ENCODE measurements at regions not wholly inside any gene's neighbourhood (a gene's known extent, or its start where the extent isn't known, plus 50 kb on each side); places are given as distances from the start of the nearest gene placed in this dataset.

- Histone ChIP-seq H3K9ac (ENCODE audit: low read depth, low read length) (no peak overlapping the region), H3K4me2 (ENCODE audit: low read length) (no peak overlapping the region), H3K9me3 (replicated peaks; ENCODE audit: low read length) (no peaks in the 10 kb centered on the region), H3K4me1 (ENCODE audit: control insufficient read depth, insufficient read depth, low read length) (no peaks in the 10 kb centered on the region), H3K27me3 (ENCODE audit: control insufficient read depth, insufficient read depth, low read length) (no peaks in the 10 kb centered on the region), H3K36me3 (ENCODE audit: insufficient read depth, low read length) (no peaks in the 10 kb centered on the region), H3K4me3 (ENCODE audit: low read length) (no peak overlapping the region)
These were observed 361.0 kb upstream of the SEMA6D start for GRCh38 chr15:47356297-47356696.

GRCh38 chr15:47358876-47359275, 358.4 kb upstream of the SEMA6D start:
- Histone ChIP-seq H3K4me3 (ENCODE audit: low read length) (no peak overlapping the region), H3K27me3 (ENCODE audit: control insufficient read depth, insufficient read depth, low read length) (no peaks in the 10 kb centered on the region), H3K9me3 (replicated peaks; ENCODE audit: low read length) (no peaks in the 10 kb centered on the region), H3K9ac (ENCODE audit: low read depth, low read length) (no peak overlapping the region), H3K4me2 (ENCODE audit: low read length) (no peak overlapping the region), H3K36me3 (ENCODE audit: insufficient read depth, low read length) (no peaks in the 10 kb centered on the region), H3K4me1 (ENCODE audit: control insufficient read depth, insufficient read depth, low read length) (no peaks in the 10 kb centered on the region)

- Histone ChIP-seq H3K27me3 (ENCODE audit: control insufficient read depth, insufficient read depth, low read length) (no peaks in the 10 kb centered on the region), H3K9ac (ENCODE audit: low read depth, low read length) (no peak overlapping the region), H3K4me2 (ENCODE audit: low read length) (no peak overlapping the region), H3K36me3 (ENCODE audit: insufficient read depth, low read length) (no peaks in the 10 kb centered on the region), H3K4me3 (ENCODE audit: low read length) (no peak overlapping the region), H3K4me1 (ENCODE audit: control insufficient read depth, insufficient read depth, low read length) (no peaks in the 10 kb centered on the region), H3K9me3 (replicated peaks; ENCODE audit: low read length) (no peaks in the 10 kb centered on the region)
These were observed 357.0 kb upstream of the SEMA6D start for GRCh38 chr15:47360305-47360704.

- H3K9ac ChIP-seq (ENCODE audit: low read depth, low read length) = no peak overlapping the region
- no peaks in the 10 kb centered on the region for H3K4me1 ChIP-seq (ENCODE audit: control insufficient read depth, insufficient read depth, low read length)
- no peaks in the 10 kb centered on the region for H3K36me3 ChIP-seq (ENCODE audit: insufficient read depth, low read length)
- no peak overlapping the region for H3K4me3 ChIP-seq (ENCODE audit: low read length)
- H3K9me3 ChIP-seq (replicated peaks; ENCODE audit: low read length) = no peaks in the 10 kb centered on the region
- no peaks in the 10 kb centered on the region for H3K27me3 ChIP-seq (ENCODE audit: control insufficient read depth, insufficient read depth, low read length)
- no peak overlapping the region for H3K4me2 ChIP-seq (ENCODE audit: low read length)
These were observed 355.0 kb upstream of the SEMA6D start for GRCh38 chr15:47362118-47362905.

GRCh38 chr15:47363653-47364052, 353.7 kb upstream of the SEMA6D start:
- Histone ChIP-seq H3K4me1 (ENCODE audit: control insufficient read depth, insufficient read depth, low read length) (no peaks in the 10 kb centered on the region), H3K9me3 (replicated peaks; ENCODE audit: low read length) (no peaks in the 10 kb centered on the region), H3K9ac (ENCODE audit: low read depth, low read length) (no peak overlapping the region), H3K36me3 (ENCODE audit: insufficient read depth, low read length) (no peaks in the 10 kb centered on the region), H3K4me2 (ENCODE audit: low read length) (no peak overlapping the region), H3K27me3 (ENCODE audit: control insufficient read depth, insufficient read depth, low read length) (no peaks in the 10 kb centered on the region), H3K4me3 (ENCODE audit: low read length) (no peak overlapping the region)

- no peaks in the 10 kb centered on the region for H3K9me3 ChIP-seq (replicated peaks; ENCODE audit: low read length)
- no peaks in the 10 kb centered on the region for H3K36me3 ChIP-seq (ENCODE audit: insufficient read depth, low read length)
- H3K4me3 ChIP-seq (ENCODE audit: low read length) = no peak overlapping the region
- no peaks in the 10 kb centered on the region for H3K27me3 ChIP-seq (ENCODE audit: control insufficient read depth, insufficient read depth, low read length)
- H3K4me2 ChIP-seq (ENCODE audit: low read length) = no peak overlapping the region
- H3K9ac ChIP-seq (ENCODE audit: low read depth, low read length) = no peak overlapping the region
- no peaks in the 10 kb centered on the region for H3K4me1 ChIP-seq (ENCODE audit: control insufficient read depth, insufficient read depth, low read length)
These were observed 352.8 kb upstream of the SEMA6D start for GRCh38 chr15:47364230-47365141.

GRCh38 chr15:47366884-47367283, 350.4 kb upstream of the SEMA6D start:
- H3K36me3 ChIP-seq (ENCODE audit: insufficient read depth, low read length) = no peaks in the 10 kb centered on the region
- no peak overlapping the region for H3K4me2 ChIP-seq (ENCODE audit: low read length)
- no peak overlapping the region for H3K4me3 ChIP-seq (ENCODE audit: low read length)
- H3K27me3 ChIP-seq (ENCODE audit: control insufficient read depth, insufficient read depth, low read length) = no peaks in the 10 kb centered on the region
- no peak overlapping the region for H3K9ac ChIP-seq (ENCODE audit: low read depth, low read length)
- no peaks in the 10 kb centered on the region for H3K4me1 ChIP-seq (ENCODE audit: control insufficient read depth, insufficient read depth, low read length)
- no peaks in the 10 kb centered on the region for H3K9me3 ChIP-seq (replicated peaks; ENCODE audit: low read length)

- Histone ChIP-seq H3K36me3 (ENCODE audit: insufficient read depth, low read length) (no peaks in the 10 kb centered on the region), H3K4me3 (ENCODE audit: low read length) (no peak overlapping the region), H3K27me3 (ENCODE audit: control insufficient read depth, insufficient read depth, low read length) (no peaks in the 10 kb centered on the region), H3K9ac (ENCODE audit: low read depth, low read length) (no peak overlapping the region), H3K9me3 (replicated peaks; ENCODE audit: low read length) (no peaks in the 10 kb centered on the region), H3K4me2 (ENCODE audit: low read length) (no peak overlapping the region), H3K4me1 (ENCODE audit: control insufficient read depth, insufficient read depth, low read length) (no peaks in the 10 kb centered on the region)
These were observed 349.4 kb upstream of the SEMA6D start for GRCh38 chr15:47367726-47368390.

- H3K36me3 ChIP-seq (ENCODE audit: insufficient read depth, low read length) = no peaks in the 10 kb centered on the region
- H3K27me3 ChIP-seq (ENCODE audit: control insufficient read depth, insufficient read depth, low read length) = no peaks in the 10 kb centered on the region
- H3K4me3 ChIP-seq (ENCODE audit: low read length) = no peak overlapping the region
- H3K9ac ChIP-seq (ENCODE audit: low read depth, low read length) = no peak overlapping the region
- H3K4me2 ChIP-seq (ENCODE audit: low read length) = no peak overlapping the region
- H3K9me3 ChIP-seq (replicated peaks; ENCODE audit: low read length) = no peaks in the 10 kb centered on the region
- H3K4me1 ChIP-seq (ENCODE audit: control insufficient read depth, insufficient read depth, low read length) = no peaks in the 10 kb centered on the region
These were observed 345.4 kb upstream of the SEMA6D start for GRCh38 chr15:47371939-47372338.

- Histone ChIP-seq H3K27me3 (ENCODE audit: control insufficient read depth, insufficient read depth, low read length) (no peaks in the 10 kb centered on the region), H3K4me3 (ENCODE audit: low read length) (no peak overlapping the region)
These were observed 343.1 kb upstream of the SEMA6D start for GRCh38 chr15:47374222-47374621.

GRCh38 chr15:47376190-47376589, 341.1 kb upstream of the SEMA6D start:
- H3K9me3 ChIP-seq (replicated peaks; ENCODE audit: low read length) = no peaks in the 10 kb centered on the region
- H3K36me3 ChIP-seq (ENCODE audit: insufficient read depth, low read length) = no peaks in the 10 kb centered on the region
- H3K27me3 ChIP-seq (ENCODE audit: control insufficient read depth, insufficient read depth, low read length) = no peaks in the 10 kb centered on the region
- H3K4me2 ChIP-seq (ENCODE audit: low read length) = no peak overlapping the region
- H3K4me1 ChIP-seq (ENCODE audit: control insufficient read depth, insufficient read depth, low read length) = no peaks in the 10 kb centered on the region
- H3K9ac ChIP-seq (ENCODE audit: low read depth, low read length) = no peak overlapping the region
- H3K4me3 ChIP-seq (ENCODE audit: low read length) = no peak overlapping the region

More at GRCh38 chr15:47374222-47374621, 343.1 kb upstream of the SEMA6D start:
- H3K36me3 ChIP-seq (ENCODE audit: insufficient read depth, low read length) = no peaks in the 10 kb centered on the region
- H3K4me1 ChIP-seq (ENCODE audit: control insufficient read depth, insufficient read depth, low read length) = no peaks in the 10 kb centered on the region
- no peak overlapping the region for H3K4me2 ChIP-seq (ENCODE audit: low read length)
- no peak overlapping the region for H3K9ac ChIP-seq (ENCODE audit: low read depth, low read length)
- H3K9me3 ChIP-seq (replicated peaks; ENCODE audit: low read length) = no peaks in the 10 kb centered on the region

Measured in skeletal muscle satellite cell (primary cell).